ENCODE measurements at regions not wholly inside any gene's neighbourhood (a gene's known extent, or its start where the extent isn't known, plus 50 kb on each side); places are given as distances from the start of the nearest gene placed in this dataset.

DNA sequence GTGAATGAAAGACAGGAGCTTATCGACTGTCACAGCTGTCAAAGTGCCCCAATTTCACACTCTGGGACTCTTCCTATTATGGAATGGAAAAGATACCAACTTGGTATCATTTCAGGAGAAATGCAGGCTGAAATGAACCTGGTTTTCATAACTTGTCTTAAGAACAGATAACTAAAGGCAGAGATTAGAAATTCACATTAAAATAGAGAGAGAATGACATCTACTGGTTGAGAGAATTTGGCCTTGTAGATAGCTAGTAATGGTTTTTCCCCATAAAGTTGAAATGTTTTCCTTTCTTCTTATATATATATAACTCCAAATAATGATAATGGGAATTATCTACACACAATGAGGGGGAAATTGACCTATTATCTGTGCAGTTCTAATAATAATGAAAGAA lies 600.2 kb upstream of the CCNG1 start:
- DNase-seq (ENCODE audit: low spot score): no peak
- TF ChIP-seq, protein P1, sequence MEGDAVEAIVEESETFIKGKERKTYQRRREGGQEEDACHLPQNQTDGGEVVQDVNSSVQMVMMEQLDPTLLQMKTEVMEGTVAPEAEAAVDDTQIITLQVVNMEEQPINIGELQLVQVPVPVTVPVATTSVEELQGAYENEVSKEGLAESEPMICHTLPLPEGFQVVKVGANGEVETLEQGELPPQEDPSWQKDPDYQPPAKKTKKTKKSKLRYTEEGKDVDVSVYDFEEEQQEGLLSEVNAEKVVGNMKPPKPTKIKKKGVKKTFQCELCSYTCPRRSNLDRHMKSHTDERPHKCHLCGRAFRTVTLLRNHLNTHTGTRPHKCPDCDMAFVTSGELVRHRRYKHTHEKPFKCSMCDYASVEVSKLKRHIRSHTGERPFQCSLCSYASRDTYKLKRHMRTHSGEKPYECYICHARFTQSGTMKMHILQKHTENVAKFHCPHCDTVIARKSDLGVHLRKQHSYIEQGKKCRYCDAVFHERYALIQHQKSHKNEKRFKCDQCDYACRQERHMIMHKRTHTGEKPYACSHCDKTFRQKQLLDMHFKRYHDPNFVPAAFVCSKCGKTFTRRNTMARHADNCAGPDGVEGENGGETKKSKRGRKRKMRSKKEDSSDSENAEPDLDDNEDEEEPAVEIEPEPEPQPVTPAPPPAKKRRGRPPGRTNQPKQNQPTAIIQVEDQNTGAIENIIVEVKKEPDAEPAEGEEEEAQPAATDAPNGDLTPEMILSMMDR (IDR thresholded peaks at IDR 0.05; ENCODE audit: extremely low read depth, missing control alignments): no peak

GRCh38 chr5:162842727-162843126 lies 594.7 kb upstream of the CCNG1 start:
- DNase-seq (ENCODE audit: low spot score): no peak
- TF ChIP-seq, protein P1 (IDR thresholded peaks at IDR 0.05; ENCODE audit: extremely low read depth, missing control alignments): no peak

- no peak for DNase-seq (ENCODE audit: low spot score)
- TF ChIP-seq, protein P1 (IDR thresholded peaks at IDR 0.05; ENCODE audit: extremely low read depth, missing control alignments): no peak
These were observed 585.3 kb upstream of the CCNG1 start for GRCh38 chr5:162852134-162852533.

- DNase-seq (ENCODE audit: low spot score): no peak
- TF ChIP-seq, protein P1 (IDR thresholded peaks at IDR 0.05; ENCODE audit: extremely low read depth, missing control alignments): no peak
These were observed 578.6 kb upstream of the CCNG1 start for GRCh38 chr5:162858770-162859169.

DNA sequence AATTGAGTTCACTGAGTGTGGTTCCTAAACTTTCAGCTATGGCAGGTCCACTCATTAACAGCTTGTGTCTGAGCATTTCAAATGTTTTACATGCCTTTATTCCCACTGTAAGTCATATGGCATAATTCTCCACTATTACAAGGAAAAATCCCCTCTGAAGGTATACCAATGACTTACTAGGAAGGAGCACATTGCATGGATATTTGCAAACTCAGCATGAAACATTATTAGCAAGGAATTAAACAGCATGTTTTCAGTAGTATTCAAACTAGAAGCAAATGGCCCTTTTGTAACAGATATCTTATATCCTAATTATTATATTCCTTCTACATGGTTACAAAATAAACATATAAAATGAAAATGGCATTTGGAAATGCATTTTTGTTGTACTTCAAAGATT lies 566.4 kb upstream of the CCNG1 start:
- DNase-seq (ENCODE audit: low spot score): no peak
- TF ChIP-seq, protein P1 (IDR thresholded peaks at IDR 0.05; ENCODE audit: extremely low read depth, missing control alignments): no peak

DNA sequence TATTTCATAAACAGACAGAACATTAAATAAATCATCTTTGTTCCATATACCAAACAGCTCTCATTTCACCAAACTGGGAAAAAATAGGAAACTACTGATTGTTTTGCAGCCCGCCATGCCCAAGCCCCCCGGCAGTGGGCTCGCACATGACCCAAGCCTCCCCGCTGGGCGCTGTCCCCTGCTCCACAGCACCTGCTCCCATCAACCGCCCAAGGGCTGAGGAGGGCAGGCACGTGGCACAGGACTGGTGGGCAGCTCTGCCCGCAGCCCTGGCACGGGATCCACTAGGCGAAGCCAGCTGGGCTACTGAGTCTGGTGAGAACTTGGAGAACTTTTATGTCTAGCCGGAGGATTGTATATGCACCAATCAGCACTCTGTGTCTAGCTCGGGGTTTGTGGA lies 554.8 kb upstream of the CCNG1 start:
- DNase-seq (ENCODE audit: low spot score): no peak
- TF ChIP-seq, protein P1 (IDR thresholded peaks at IDR 0.05; ENCODE audit: extremely low read depth, missing control alignments): no peak

GRCh38 chr5:162886717-162887116 lies 550.7 kb upstream of the CCNG1 start:
- TF ChIP-seq, protein P1 (IDR thresholded peaks at IDR 0.05; ENCODE audit: extremely low read depth, missing control alignments): no peak

More at GRCh38 chr5:162886717-162887116, 550.7 kb upstream of the CCNG1 start:
- DNase-seq (ENCODE audit: low spot score): no peak
